Adipose tissue (tissue), 3 donors: ENCODE measurements at regions not wholly inside any gene's neighbourhood (a gene's known extent, or its start where the extent isn't known, plus 50 kb on each side); places are given as distances from the start of the nearest gene placed in this dataset.
"Not testable (repeated sequence)": the region's sequence is repeated elsewhere in the genome, so short reads cannot be mapped to it uniquely, and the experiment has no call there.

Experiments
- H3K27ac ChIP-seq: one replicate; pipeline ENCODE4 v1.5.1; 2013; ENCODE audit warnings: low read depth, low read length
- WGBS, 3 donors: extraction: QIAGEN DNeasy Blood & Tissue Kit; methylation state at CpG; one replicate each; pipeline ENCODE4 v1.1.7; 2013; 5-methylcytosine and 5-hydroxymethylcytosine counted together
- donor health status: healthy with polysubstance abuse.
- donor health status: Bipolar disorder and iron deficiency.
- donor health status: healthy.

DNA sequence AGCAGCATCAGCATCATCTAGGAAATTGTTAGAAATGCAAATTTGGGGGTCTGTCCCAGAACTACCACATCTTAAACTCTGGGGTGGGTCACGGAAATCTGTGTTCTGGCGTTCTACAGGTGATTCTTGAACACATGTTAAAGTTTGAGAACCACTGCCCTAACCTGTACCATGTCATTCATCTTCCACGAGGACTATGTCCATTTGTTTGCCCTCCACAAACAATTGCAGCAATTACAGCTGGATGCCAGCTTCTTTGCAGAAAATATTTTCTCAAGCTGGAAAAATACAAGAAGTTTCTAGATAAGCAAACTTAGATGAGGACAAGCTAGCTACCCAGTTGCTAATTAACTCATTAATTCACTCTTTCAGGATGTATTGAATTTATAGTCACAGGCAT lies 54.1 kb downstream of the MAFB start:
- WGBS, 3 donors: 22 to 88% (median 74%) methylated on average over 3 of the region's 3 CpGs
- H3K27ac ChIP-seq: no peak overlapping the region

DNA sequence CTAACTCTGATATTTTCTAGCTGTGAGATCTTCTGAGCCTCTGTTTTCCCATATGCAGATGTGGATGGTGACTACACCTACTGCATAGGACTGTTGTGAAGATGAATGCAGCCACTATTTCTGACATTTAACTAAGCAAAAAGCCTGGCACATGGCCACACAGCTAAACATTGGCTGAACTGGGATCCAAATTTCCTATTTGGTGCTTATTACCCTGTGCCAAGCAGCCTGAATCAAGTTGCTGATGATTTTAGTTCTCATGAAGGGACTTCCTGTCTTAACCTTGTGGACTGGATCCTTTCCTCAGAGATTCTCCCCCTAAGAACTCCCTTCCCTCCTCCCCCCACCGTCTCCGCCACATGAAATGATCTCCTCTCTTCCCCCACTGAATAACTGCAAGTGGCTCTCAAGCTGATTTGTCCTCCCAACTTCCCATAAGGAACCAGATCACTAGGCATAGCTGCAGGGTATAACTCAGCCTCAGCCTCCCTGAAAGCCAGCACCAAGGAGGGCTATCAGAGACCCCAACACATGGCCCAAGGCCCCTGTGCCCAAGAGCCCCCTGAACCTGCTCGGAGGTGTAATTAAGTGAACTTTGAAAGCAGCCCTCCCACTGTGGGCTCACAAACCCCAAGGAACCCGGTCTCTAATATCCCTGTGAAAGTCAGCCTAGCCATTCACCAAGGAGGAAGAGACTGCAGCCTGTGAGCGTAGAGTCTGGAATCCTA lies 55.7 kb downstream of the MAFB start:
- WGBS, 3 donors: 76 to 79% (median 78%) methylated on average over 5 of the region's 5 CpGs
- no peak overlapping the region for H3K27ac ChIP-seq

DNA sequence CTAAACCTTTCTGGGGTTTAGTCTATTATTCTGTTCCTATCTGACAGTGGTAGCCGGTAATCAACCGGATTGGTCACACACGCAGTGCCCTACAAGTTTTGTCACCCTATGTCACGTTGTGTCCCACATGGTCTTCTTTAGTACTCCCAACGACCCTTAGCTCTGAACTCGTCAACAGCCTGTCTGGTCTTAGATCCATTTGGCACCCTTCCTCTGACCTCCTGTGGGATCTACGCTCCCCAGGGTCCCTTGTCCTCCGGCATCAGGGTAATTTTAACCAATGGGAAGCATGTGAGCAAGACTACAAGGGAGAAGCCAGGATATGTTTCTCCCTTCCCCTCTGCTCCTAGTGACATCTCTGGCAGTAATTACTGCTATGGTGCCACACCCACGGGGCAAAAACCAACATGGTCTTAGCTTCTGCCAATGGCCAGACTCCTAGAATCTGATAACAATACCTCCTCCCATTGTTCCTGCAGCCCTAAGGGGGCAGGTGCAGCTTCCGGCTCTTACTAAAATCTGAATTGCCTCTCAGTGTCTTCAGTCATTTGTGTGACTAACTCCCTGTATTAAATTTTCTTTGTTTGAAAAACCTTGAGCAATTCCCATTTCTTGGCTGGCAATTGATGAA lies 56.6 kb downstream of the MAFB start:
- WGBS, 3 donors: 72 to 80% (median 75%) methylated on average over 10 of the region's 10 CpGs
- no peak overlapping the region for H3K27ac ChIP-seq

DNA sequence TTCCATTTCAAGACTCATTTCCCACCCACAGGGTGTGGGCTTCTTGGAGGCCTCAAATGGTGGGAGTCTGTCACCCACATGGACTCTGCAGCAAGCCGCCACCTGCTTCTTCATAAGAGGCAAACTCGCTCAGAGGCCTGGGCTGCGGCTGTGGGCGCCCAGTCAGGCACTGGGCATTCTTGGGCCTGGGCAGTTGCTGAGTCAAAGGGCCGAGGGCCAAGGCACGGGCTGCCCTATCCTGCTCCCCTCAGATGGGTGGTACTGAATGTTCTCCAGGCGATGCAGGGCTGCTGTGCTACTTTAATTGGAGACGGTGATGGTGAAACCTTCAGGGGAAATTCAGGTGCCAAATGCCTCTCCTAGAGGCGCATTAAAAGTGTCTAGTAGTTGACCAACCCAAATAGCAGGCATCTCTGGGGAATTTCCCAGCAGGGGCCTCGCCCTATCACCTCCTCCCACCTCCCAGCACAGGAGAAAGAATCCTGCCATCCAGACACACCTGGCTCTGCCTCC lies 57.9 kb downstream of the MAFB start:
- 92 to 95% (median 93%) methylated on average over 10 of the region's 10 CpGs for WGBS, 3 donors
- no peak overlapping the region for H3K27ac ChIP-seq

DNA sequence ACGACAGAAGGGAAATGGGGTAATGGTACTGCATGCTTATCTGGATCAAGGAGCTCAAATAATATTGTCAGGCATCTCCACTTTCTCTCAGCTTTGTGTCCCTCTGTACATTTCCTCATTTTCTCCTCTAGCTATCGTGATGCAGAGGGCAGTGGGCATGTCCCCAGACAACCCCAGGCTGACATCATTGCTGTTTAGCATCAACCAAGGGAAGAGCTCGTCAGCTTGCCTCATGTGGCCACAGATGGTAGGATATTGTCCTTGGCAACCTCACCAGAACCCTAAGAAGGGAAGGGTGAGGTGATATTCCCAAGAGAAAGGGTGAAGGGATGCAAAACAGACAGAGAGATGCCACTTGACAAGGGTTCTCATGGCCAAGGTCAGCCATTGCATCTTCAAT lies 58.3 kb downstream of the MAFB start:
- WGBS, 3 donors: 77 to 86% (median 84%) methylated on average over 3 of the region's 3 CpGs
- H3K27ac ChIP-seq: no peak overlapping the region

DNA sequence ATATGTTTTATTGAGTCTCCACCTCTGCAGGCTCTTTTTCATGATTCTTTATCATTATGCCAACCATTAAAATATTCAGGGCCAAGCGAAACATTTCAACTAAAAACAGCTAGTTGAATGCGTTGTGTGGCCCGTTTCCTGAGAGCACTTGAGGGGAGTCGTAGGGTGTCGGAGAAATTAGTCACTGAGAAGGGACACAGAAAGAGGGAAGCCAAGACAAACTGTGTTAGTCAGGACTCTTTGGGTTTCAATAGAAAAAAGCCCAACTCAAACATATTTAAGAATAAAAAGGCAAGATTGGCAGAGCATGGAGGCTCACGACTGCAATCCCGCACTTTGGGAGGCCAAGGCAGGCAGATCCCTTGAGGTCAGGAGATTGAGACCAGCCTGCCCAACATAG lies 58.9 kb downstream of the MAFB start:
- 92 to 96% (median 92%) methylated on average over 7 of the region's 7 CpGs for WGBS, 3 donors
- H3K27ac ChIP-seq: no peak overlapping the region

DNA sequence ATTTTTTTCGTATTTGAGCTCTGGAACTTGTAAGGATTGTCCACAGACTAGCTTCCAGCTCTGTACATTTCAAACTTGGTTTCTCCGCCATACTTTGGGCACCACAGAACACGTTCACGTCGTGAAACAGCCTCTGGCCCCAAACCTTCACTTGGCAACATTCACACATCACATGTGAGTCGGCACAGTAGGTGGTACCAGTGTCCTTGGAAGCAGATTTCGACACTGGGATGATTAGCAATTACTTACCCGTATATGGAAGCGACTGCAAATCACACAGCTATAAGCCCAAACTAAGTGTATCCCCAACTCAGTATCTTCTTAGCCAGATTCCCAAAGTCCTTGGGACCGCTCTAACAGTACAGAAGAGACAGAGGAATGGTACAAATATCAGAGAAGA lies 60.2 kb downstream of the MAFB start:
- no peak overlapping the region for H3K27ac ChIP-seq
- 65 to 80% (median 76%) methylated on average over 10 of the region's 10 CpGs for WGBS, 3 donors

DNA sequence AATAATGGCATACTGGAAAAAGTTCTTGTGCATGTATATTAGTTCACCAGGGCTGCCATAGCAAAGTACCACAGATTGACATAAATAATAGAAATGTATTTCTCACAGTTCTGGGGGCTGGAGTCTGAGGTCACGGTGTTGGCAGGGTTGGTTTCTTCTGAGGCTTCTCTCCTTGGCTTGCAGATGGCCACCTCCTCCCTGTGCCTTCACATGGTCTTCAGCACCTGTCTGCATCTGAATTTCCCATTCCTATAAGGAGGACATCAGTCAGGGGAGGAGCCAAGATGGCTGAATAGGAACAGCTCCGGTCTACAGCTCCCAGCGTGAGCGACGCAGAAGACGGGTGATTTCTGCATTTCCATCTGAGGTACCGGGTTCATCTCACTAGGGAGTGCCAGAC lies 70.0 kb downstream of the MAFB start:
- not testable (repeated sequence) for H3K27ac ChIP-seq
- 88 to 94% (median 88%) methylated on average over 2 to 6 of the region's 7 CpGs for WGBS, 3 donors

DNA sequence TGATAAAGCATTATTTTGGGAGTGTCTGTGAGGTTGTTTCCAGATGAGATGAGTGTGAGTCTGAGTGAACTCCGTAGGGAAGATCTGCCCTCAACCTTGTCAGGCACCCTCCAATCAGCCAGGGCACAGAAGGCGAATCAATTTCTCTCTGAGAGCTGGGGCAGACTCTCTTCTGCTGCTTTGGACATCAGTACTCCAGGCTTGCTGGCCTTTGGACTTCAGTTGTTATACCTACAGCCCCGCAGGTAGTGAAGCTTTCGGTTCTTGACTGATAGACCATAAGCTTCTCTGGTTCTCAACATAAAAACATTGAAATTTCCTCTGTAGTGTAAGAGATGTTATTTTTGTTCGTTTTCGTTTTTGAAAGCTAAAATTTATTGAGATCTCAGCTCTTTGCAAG lies 71.4 kb downstream of the MAFB start:
- H3K27ac ChIP-seq: no peak overlapping the region
- 76 to 93% (median 89%) methylated on average over 6 of the region's 6 CpGs for WGBS, 3 donors

DNA sequence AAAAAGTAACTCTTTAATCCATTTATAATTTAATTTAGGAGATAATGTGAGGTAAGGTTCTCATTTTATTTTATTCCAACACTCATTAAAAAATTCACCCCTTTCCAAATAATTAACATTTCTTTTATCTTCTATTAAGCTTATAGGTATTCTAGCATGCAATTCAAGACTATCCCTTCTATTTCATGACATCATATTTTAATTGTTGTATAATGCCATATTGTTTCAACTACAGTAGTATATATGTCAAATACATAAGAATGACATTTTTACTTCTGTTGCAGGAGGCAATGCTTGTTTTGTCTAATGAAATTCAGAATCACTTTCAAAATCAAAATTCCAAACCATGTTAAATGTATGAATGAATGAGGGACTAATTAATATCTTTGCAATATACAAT lies 76.2 kb downstream of the MAFB start:
- no peak overlapping the region for H3K27ac ChIP-seq

DNA sequence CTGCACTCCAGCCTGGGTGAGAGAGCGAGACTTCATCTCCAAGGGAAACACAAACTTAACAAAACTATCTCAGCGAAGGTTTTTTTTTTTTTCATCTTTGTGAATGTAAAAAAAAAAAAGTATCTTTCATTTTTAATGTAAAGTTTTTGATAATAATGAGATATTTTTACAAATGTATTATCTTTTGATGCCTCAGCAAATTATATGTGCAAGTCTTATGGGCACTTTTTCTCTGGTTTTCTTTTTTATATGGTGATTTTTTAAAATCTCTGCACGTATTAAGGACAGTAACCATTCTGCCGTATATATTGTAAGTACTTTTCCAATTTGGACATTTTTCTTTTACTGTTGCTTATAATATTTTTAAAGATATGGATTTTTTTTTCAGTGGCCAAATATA lies 76.8 kb downstream of the MAFB start:
- WGBS, 3 donors: 89 to 95% (median 93%) methylated on average over 4 of the region's 4 CpGs
- H3K27ac ChIP-seq: no peak overlapping the region

DNA sequence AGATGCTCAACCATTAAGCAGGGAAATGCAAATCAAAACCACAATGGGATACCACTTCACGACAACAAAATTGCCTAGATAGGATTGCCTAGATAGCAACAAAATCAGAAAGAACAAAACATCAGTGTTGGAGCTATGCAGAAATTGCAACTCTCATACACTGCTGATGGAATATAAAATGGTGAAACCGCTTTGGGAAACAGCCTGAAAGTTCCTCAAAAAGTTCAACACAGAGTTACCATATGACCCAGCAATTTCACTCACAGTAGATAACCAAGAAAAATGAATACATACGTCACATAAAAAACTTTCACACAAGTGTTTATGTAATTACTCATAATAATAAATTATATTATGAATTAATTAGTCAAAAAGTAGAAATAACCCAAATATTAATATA lies 78.3 kb downstream of the MAFB start:
- H3K27ac ChIP-seq: no peak overlapping the region
- WGBS, 3 donors: 80 to 90% (median 80%) methylated on average over 3 of the region's 3 CpGs

DNA sequence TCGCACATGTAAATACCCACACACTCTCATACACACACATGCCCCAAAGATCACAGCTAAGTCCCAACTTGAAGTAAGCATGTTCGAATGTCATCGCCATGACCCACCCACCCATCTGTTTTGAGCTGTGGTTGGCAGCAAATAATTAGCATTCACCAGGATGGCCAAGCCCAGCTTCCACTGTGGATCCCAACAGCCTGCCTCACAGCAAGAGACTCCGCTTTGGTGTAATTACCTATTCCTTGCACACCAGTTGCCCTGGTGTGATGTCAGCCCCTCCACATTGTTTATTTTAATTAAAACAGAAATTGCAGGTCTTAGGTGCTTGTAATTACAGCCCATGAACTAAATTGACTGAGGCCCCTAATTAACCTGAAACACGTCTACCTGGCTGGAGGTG lies 81.1 kb downstream of the MAFB start:
- H3K27ac ChIP-seq: no peak overlapping the region
- 87 to 95% (median 95%) methylated on average over 5 of the region's 5 CpGs for WGBS, 3 donors

DNA sequence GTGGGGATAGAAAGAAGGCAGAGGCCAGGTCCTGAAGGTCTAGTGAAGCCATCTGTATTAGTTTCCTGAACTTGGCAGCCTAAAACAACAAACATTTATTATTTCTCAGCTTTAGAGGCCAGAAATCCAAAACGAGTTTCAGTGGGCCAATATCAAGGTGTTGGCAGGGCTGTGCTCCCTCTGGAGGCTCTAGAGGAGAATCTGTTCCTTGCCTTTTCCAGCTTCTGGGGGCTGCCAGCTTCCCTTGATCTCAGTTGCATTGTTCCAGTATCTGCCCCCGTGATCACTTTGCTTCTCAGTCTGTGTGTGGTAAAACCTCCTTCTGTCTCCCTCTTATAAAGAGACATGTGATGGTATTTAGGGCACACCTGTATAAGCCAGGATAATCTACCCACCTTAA lies 82.4 kb downstream of the MAFB start:
- 16 to 25% (median 23%) methylated on average over 2 of the region's 2 CpGs for WGBS, 3 donors
- no peak overlapping the region for H3K27ac ChIP-seq

DNA sequence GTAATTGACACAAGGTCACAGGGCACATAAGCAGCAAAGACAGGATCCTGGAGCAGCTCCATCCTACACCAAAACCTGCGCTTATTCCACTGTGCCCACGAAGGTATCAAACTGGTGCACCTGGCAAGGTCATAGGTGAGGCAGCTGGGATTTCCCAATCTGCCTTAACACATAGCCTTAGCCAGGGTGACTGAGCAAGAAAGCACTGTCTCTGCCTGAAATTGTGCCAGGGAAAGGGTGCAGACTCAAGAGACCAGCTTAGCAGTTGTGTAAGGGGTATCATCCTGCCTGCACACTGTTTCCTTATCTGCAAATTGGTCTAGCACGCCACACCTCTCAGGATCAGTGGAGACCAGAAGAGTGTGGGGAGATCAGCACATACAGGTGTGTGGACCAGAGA lies 82.8 kb downstream of the MAFB start:
- WGBS, 3 donors: 71 to 94% (median 84%) methylated on average over 3 of the region's 3 CpGs
- H3K27ac ChIP-seq: no peak overlapping the region

DNA sequence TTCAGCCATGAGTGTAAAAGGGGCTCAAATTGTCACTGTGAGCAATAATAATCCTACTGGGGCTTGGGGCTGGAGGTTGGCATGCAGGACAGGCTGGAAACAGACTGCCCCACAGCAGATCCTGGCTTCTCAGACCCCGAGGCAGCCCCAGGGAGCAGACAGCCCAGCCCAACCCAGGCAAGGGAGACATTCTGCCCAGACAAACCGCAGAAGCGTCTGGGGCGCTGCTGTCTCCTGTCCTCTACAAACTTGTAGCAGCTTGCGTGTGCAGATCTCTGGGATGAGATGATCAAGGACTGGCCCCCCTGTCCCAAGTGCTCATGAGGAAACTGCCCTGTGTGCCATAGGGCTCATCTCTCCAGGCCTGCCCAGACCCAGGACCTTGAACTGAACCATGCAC lies 84.6 kb downstream of the MAFB start:
- 79 to 88% (median 88%) methylated on average over 5 of the region's 5 CpGs for WGBS, 3 donors
- no peak overlapping the region for H3K27ac ChIP-seq

DNA sequence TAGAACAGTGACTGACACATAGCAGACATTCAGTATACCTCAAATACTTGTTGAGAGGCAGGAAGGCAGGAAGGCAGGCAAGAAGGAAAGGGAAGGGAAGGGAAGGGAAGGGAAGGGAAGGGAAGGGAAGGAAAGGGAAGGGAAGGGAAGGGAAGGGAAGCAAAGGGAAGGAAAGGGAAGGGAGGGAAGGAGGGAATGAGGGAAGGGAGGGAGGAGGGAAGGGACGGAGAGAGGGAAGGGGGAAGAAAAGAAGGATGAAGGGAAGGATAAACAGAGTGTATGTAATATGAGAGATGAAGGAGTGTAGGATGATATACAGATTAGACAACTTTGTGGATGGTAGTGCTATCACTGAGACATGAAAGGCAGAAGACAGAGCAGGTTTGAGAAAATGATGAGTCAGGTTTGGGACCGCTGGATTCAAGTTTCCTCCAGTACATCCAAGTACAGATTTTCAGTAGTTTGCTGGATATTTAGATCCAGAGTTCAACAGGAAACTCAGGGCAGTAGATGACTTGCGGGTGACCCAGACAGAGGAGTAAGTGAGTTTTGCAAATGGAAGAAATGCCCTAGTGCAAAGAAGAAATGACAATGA lies 85.9 kb downstream of the MAFB start:
- no peak overlapping the region for H3K27ac ChIP-seq
- 72 to 75% (median 74%) methylated on average over 3 of the region's 3 CpGs for WGBS, 3 donors

DNA sequence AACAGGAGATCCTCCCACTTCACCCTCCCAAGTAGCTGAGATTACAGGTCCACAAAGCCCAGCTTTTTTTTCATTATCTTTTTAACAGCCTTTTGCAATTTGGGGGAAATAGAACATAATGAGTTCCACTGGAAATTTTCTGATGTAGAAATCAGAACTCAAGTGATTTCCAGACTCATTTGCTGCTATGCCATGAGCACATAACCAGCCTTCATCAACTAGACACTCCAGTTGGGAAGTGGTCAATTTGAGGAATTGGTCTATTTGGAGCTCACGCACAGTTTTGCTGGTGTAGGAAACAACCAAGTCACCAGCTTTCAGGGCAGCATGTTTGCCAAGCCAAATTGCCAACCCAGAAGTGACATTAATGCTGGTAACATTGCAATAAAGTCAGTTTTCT lies 86.7 kb downstream of the MAFB start:
- no peak overlapping the region for H3K27ac ChIP-seq
- WGBS, 3 donors: 93 to 97% (median 96%) methylated on average over 1 of the region's 1 CpG

DNA sequence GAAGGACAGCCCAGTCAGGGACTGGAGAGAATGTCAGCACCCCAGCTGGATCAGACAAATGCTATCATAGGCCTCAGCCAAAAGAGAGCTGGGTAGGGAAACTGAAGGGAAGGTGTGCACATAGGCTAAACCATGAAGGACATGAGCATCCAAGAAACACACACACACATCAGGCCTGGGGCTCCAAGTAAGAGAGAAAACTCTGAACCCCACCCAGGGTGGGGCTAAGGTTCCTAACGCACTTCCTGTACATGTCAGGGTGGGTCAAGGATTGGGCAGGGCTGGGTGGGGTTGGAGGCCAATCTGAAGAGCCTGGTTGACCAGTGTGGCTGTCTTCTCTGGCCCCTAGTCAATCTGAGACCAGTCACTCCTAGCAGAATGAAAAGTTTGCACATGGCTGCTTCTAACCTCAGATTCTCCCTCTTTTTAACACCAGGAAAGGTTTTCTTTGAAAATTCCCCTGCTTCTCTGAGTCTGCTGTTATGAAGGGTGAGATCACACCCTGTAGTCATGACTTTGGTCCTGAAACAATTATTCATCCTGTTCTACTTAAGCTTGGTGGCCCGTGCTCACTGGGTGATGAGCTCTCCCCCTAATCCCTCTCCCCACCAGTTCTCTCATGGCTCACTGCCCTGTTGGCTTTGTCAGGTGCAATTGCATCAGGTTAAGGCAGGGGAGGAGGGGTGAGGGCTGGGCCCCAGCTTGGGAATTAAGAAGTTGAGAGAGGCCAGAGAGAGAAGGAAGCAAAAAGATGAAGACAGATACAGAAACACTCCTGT lies 88.4 kb downstream of the MAFB start:
- WGBS, 3 donors: 53 to 75% (median 70%) methylated on average over 2 of the region's 2 CpGs
- H3K27ac ChIP-seq: no peak overlapping the region
